Ishikawa (cell line): ENCODE measurements at regions not wholly inside any gene's neighbourhood (a gene's known extent, or its start where the extent isn't known, plus 50 kb on each side); places are given as distances from the start of the nearest gene placed in this dataset.

Experiments used
- CEBPB ChIP-seq: IDR thresholded peaks from 2 replicates; pipeline ENCODE4 v1.6.1; 2012
- CREB1 ChIP-seq: IDR thresholded peaks from 2 replicates; pipeline ENCODE4 v1.6.1; 2012; ENCODE audit warnings: low read depth
- EGR1 ChIP-seq: IDR thresholded peaks from 2 replicates; pipeline ENCODE4 v1.6.1; 2012
- EP300 ChIP-seq: IDR thresholded peaks from 2 replicates; pipeline ENCODE4 v1.6.1; 2012; ENCODE audit warnings: borderline replicate concordance
- FOXM1 ChIP-seq: IDR thresholded peaks from 2 replicates; pipeline ENCODE4 v1.6.1; 2012; ENCODE audit warnings: low read depth, borderline replicate concordance
- MAX ChIP-seq: IDR thresholded peaks from 2 replicates; pipeline ENCODE4 v1.6.1; 2012
- NFIC ChIP-seq: IDR thresholded peaks from 2 replicates; pipeline ENCODE4 v1.6.1; 2012
- RAD21 ChIP-seq: IDR thresholded peaks from 2 replicates; pipeline ENCODE4 v1.6.1; 2012; ENCODE audit warnings: low read depth
- REST ChIP-seq: IDR thresholded peaks from 2 replicates; pipeline ENCODE4 v1.6.1; 2012; ENCODE audit warnings: low read depth, mild to moderate bottlenecking
- TAF1 ChIP-seq: IDR thresholded peaks from 2 replicates; pipeline ENCODE4 v1.6.1; 2012; ENCODE audit warnings: low read depth, mild to moderate bottlenecking
- TCF12 ChIP-seq: IDR thresholded peaks from 2 replicates; pipeline ENCODE4 v1.6.1; 2012; ENCODE audit warnings: low read depth
- TEAD4 ChIP-seq: IDR thresholded peaks from 2 replicates; pipeline ENCODE4 v1.6.1; 2012
- USF1 ChIP-seq: IDR thresholded peaks from 2 replicates; pipeline ENCODE4 v1.6.1; 2012
- YY1 ChIP-seq: IDR thresholded peaks from 2 replicates; pipeline ENCODE4 v1.6.1; 2012; ENCODE audit warnings: low read depth
- ZBTB7A ChIP-seq: IDR thresholded peaks from 2 replicates; pipeline ENCODE4 v1.6.1; 2012; ENCODE audit warnings: low read depth

GRCh38 chr18:24964216-24964615 lies 387.8 kb downstream of the ZNF521 start:
- TF ChIP-seq TCF12 (no peak), MAX (no peak), CREB1 (no peak), NFIC (no peak), YY1 (no peak), EP300 (no peak), EGR1 (no peak)

- TF ChIP-seq USF1 (no peak), MAX (no peak), YY1 (no peak), ZBTB7A (no peak), TAF1 (no peak), CEBPB (no peak), RAD21 (no peak), TEAD4 (no peak), EGR1 (no peak), EP300 (no peak), NFIC (no peak)
Measured at GRCh38 chr18:24968238-24968775, 383.7 kb downstream of the ZNF521 start.

GRCh38 chr18:24972577-24972976 lies 379.4 kb downstream of the ZNF521 start:
- TF ChIP-seq CEBPB: no peak
- TF ChIP-seq RAD21: no peak
- TF ChIP-seq MAX: no peak
- TF ChIP-seq TCF12: no peak
- TF ChIP-seq REST: no peak
- no peak for TF ChIP-seq USF1

GRCh38 chr18:24974431-24974830 lies 377.5 kb downstream of the ZNF521 start:
- TF ChIP-seq MAX (no peak), YY1 (no peak), TAF1 (no peak), ZBTB7A (no peak), EP300 (no peak), RAD21 (no peak), NFIC (no peak), EGR1 (no peak), FOXM1 (no peak), USF1 (no peak), TCF12 (no peak), REST (no peak), CEBPB (no peak)

- TF ChIP-seq EP300 (no peak), RAD21 (no peak), USF1 (no peak), MAX (no peak)
Measured at GRCh38 chr18:24975496-24976372, 376.2 kb downstream of the ZNF521 start.
